Duodenal mucosa (tissue), 2 donors: ENCODE measurements at regions not wholly inside any gene's neighbourhood (a gene's known extent, or its start where the extent isn't known, plus 50 kb on each side); places are given as distances from the start of the nearest gene placed in this dataset.

Experiments used
- H3K27ac ChIP-seq: one replicate; pipeline ENCODE4 v1.7.0; 2013; ENCODE audit warnings: low read depth, low read length
- H3K27me3 ChIP-seq, 2 donors: one replicate each; pipeline ENCODE4 v1.7.0; 2013; ENCODE audit warnings: low read length in 2 of 2, control low read depth in 1 of 2; ENCODE audit not compliant: insufficient read depth in 2 of 2, control insufficient read depth in 1 of 2
- H3K36me3 ChIP-seq, 2 donors: one replicate each; pipeline ENCODE4 v1.7.0; 2013; ENCODE audit warnings: low read length in 2 of 2, control low read depth in 1 of 2; ENCODE audit not compliant: insufficient read depth in 2 of 2, control insufficient read depth in 1 of 2
- H3K4me1 ChIP-seq, 2 donors: one replicate each; pipeline ENCODE4 v1.7.0; 2013; ENCODE audit warnings: low read length in 2 of 2, control low read depth in 1 of 2; ENCODE audit not compliant: insufficient read depth in 2 of 2, control insufficient read depth in 1 of 2
- H3K4me3 ChIP-seq, 2 donors: one replicate each; pipeline ENCODE4 v1.7.0; 2013; ENCODE audit warnings: low read length in 2 of 2, low read depth in 1 of 2
- H3K9ac ChIP-seq, 2 donors: one replicate each; pipeline ENCODE4 v1.7.0; 2013; ENCODE audit warnings: low read length in 2 of 2, low read depth in 1 of 2
- H3K9me3 ChIP-seq, 2 donors: one replicate each; pipeline ENCODE4 v1.7.0; 2013; ENCODE audit warnings: low read length in 2 of 2, control low read depth in 1 of 2; ENCODE audit not compliant: control insufficient read depth in 1 of 2

GRCh38 chr4:34193451-34194154 is 2050.7 kb downstream of the ARAP2 start:
- Histone ChIP-seq H3K9ac (no peak overlapping the region), H3K27ac (no peak overlapping the region), H3K36me3 (no peaks in the 10 kb centered on the region), H3K27me3 (no peaks in the 10 kb centered on the region), H3K9me3 (no peaks in the 10 kb centered on the region), H3K4me1 (no peaks in the 10 kb centered on the region), H3K4me3 (no peak overlapping the region)

GRCh38 chr4:34194585-34194984 is 2049.7 kb downstream of the ARAP2 start:
- Histone ChIP-seq H3K9ac (no peak overlapping the region), H3K4me3 (no peak overlapping the region), H3K9me3 (no peaks in the 10 kb centered on the region), H3K36me3 (no peaks in the 10 kb centered on the region), H3K27ac (no peak overlapping the region), H3K4me1 (no peaks in the 10 kb centered on the region), H3K27me3 (no peaks in the 10 kb centered on the region)

- Histone ChIP-seq H3K4me3 (no peak overlapping the region), H3K27me3 (no peaks in the 10 kb centered on the region), H3K27ac (no peak overlapping the region), H3K4me1 (no peaks in the 10 kb centered on the region), H3K9ac (no peak overlapping the region), H3K9me3 (no peaks in the 10 kb centered on the region), H3K36me3 (no peaks in the 10 kb centered on the region)
Observed at GRCh38 chr4:34196375-34196774, 2047.9 kb downstream of the ARAP2 start.

- Histone ChIP-seq H3K4me1 (no peaks in the 10 kb centered on the region), H3K9ac (no peak overlapping the region), H3K9me3 (no peaks in the 10 kb centered on the region), H3K36me3 (no peaks in the 10 kb centered on the region), H3K27ac (no peak overlapping the region), H3K4me3 (no peak overlapping the region), H3K27me3 (no peaks in the 10 kb centered on the region)
Observed at GRCh38 chr4:34198966-34199365, 2045.3 kb downstream of the ARAP2 start.

GRCh38 chr4:34200535-34200934 is 2043.8 kb downstream of the ARAP2 start:
- no peaks in the 10 kb centered on the region for H3K27me3 ChIP-seq
- no peaks in the 10 kb centered on the region for H3K36me3 ChIP-seq
- H3K27ac ChIP-seq, result no peak overlapping the region

GRCh38 chr4:34202154-34202553 is 2042.2 kb downstream of the ARAP2 start:
- Histone ChIP-seq H3K4me3 (no peak overlapping the region), H3K36me3 (no peaks in the 10 kb centered on the region), H3K9ac (no peak overlapping the region), H3K27ac (no peak overlapping the region), H3K9me3 (peaks cover 0 to 3% of the 10 kb centered on the region in 2 donors), H3K4me1 (no peaks in the 10 kb centered on the region), H3K27me3 (no peaks in the 10 kb centered on the region)

More at GRCh38 chr4:34200535-34200934, 2043.8 kb downstream of the ARAP2 start:
- Histone ChIP-seq H3K4me1 (no peaks in the 10 kb centered on the region), H3K9ac (no peak overlapping the region), H3K9me3 (no peaks in the 10 kb centered on the region), H3K4me3 (no peak overlapping the region)

- Histone ChIP-seq H3K9me3 (peaks cover 5 to 10% of the 10 kb centered on the region in 2 donors), H3K4me1 (no peaks in the 10 kb centered on the region), H3K27ac (no peak overlapping the region), H3K27me3 (no peaks in the 10 kb centered on the region), H3K36me3 (no peaks in the 10 kb centered on the region), H3K4me3 (no peak overlapping the region), H3K9ac (no peak overlapping the region)
Observed at GRCh38 chr4:34220601-34221000, 2023.7 kb downstream of the ARAP2 start.

GRCh38 chr4:34221986-34222385 is 2022.3 kb downstream of the ARAP2 start:
- Histone ChIP-seq H3K9me3 (peaks cover 5 to 6% of the 10 kb centered on the region in 2 donors), H3K36me3 (no peaks in the 10 kb centered on the region), H3K4me1 (no peaks in the 10 kb centered on the region), H3K4me3 (no peak overlapping the region), H3K27me3 (no peaks in the 10 kb centered on the region), H3K27ac (no peak overlapping the region), H3K9ac (no peak overlapping the region)

GRCh38 chr4:34236118-34236517 is 2008.2 kb downstream of the ARAP2 start:
- no peak overlapping the region for H3K27ac ChIP-seq
- no peak overlapping the region for H3K4me3 ChIP-seq
- no peak overlapping the region for H3K9ac ChIP-seq
- H3K36me3 ChIP-seq, result no peaks in the 10 kb centered on the region
- H3K27me3 ChIP-seq, result no peaks in the 10 kb centered on the region
- peaks cover 0 to 18% of the 10 kb centered on the region in 2 donors for H3K9me3 ChIP-seq
- no peaks in the 10 kb centered on the region for H3K4me1 ChIP-seq

GRCh38 chr4:34245276-34245675 is 1999.0 kb downstream of the ARAP2 start:
- Histone ChIP-seq H3K27me3 (no peaks in the 10 kb centered on the region), H3K9me3 (peaks cover 0 to 12% of the 10 kb centered on the region in 2 donors), H3K36me3 (no peaks in the 10 kb centered on the region), H3K9ac (no peak overlapping the region), H3K4me3 (no peak overlapping the region), H3K4me1 (no peaks in the 10 kb centered on the region), H3K27ac (no peak overlapping the region)
